NCI-H128 (cell line): ENCODE measurements at regions not wholly inside any gene's neighbourhood (a gene's known extent, or its start where the extent isn't known, plus 50 kb on each side); places are given as distances from the start of the nearest gene placed in this dataset.
"Not testable (repeated sequence)": the region's sequence is repeated elsewhere in the genome, so short reads cannot be mapped to it uniquely, and the experiment has no call there.

Source experiments
- DNase-seq: peaks from one replicate; lab custom pipeline; 2025; ENCODE audit not compliant: unreplicated experiment; lab: John Stamatoyannopoulos, UW

DNA sequence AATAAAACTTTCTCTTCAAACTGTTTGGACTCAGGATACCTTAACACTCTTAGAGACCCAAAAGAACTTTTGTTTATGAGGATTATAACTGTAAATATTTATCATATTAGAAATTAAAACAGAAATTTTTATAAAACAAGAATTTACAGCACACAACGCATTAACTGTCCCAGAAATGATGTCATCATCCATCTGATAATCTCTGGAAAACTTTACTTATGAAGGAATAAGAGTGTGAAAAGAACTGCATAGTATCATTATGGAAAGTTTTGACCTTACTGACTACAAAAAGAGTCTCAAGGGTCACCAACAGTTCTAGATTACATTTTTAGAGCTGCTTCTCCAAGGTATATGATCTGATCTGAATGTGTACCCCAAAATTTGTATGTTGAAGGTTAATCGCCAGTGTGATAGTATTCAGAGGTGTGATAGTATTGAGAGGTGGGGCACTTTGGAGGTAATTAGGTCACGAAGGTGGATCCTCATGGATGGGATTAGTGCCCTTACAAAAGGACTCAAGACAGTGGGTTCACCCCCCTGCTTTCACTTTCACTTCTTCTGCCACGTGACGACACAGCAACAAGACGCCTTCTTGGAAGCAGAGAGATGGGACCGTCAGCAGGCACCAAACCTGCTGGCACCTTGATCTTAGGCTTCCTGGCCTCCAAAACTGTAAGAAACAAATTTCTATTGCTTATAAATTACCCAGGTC is 95.7 kb upstream of the NR5A2 start:
- no peak for DNase-seq

DNA sequence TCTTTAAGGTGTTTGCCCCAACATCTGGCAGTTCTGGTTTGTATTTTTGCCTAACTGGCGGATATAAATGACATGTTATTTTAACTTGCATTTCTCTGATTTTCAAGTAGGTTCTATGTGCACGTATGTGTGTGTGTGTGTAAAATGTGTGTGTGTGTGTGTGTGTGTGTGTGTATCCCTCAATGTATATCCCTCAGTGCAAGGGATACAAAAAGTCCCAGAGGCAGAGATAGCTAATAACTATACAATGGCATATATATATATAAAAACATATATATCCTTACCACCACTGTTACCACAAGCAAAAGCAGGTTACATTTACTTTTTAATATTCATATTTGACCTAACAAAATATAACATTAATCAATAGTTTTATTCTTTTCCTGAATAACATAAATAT is 95.0 kb upstream of the NR5A2 start:
- no peak for DNase-seq

DNA sequence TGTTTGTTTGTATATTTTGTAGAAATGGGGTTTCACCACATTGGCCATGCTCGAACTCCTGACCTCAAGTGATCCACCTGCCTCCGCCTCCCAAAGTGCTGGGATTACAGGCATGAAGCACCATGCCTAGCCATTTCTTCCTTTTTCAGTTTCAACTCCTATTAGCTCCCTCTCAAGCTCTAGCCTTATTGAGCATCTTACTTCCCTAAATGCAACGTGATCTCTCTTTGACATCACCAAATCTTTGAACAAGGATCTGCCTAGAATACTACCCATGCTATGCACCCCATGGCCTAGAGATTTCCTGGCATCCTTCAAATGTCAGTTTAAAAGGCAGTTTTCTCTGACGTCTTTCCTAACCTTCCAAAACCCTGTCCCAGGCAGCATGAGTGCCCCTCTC is 91.1 kb upstream of the NR5A2 start:
- DNase-seq: no peak

DNA sequence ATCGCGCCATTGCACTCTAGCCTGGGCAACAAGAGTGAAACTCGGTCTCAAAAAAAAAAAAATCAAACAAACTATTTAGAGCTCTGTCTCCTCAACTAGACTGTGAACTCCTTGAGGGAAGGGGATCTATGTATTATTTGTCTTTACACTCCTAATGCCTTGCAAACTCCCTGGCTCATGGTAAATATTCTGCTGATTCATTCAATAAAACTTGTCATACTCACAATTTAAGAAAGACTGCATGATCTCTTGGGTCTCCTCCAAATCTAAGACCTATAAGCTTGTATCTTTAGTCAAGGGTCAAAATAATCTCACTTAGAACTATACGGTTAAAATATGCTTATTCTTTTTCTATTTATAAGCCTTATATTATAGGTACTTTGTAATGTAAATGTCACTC is 90.3 kb upstream of the NR5A2 start:
- no peak for DNase-seq

DNA sequence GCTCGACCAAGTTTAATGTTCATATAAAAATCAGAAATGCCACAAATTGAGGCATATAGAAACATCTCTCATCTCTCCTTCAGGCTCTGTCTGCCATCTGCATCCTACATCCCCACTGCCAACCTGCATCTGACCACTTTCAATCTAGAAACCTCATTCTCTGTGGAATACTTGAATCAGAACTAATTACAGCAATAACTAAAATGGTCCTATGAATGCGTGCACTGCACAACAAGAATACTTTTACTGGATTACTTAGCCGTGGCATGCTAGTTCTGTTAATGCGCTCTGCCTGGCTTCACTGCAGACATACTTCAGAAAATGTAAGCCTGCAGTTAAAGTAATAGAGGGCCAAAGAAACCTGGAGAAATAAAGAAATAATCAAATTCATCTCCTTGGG is 89.8 kb upstream of the NR5A2 start:
- no peak for DNase-seq

DNA sequence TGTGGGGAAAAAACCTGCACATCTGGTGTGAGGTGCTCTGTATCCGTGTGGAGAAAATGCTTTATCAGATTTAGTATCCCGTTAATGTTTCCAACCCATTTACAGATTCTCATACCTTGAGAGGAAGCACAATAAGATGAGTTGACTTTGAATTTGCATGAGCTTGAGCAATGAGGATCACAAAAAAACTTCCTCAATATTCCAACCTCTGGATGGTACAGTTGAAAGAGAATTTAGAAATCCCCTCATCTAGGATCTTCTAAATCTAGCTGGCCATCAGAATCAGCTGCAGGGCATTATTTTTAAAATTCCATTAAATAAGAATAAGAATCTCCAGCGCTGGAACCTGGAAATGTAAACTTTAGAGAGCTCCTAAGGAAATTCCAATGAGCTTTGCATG is 82.5 kb upstream of the NR5A2 start:
- DNase-seq: no peak

DNA sequence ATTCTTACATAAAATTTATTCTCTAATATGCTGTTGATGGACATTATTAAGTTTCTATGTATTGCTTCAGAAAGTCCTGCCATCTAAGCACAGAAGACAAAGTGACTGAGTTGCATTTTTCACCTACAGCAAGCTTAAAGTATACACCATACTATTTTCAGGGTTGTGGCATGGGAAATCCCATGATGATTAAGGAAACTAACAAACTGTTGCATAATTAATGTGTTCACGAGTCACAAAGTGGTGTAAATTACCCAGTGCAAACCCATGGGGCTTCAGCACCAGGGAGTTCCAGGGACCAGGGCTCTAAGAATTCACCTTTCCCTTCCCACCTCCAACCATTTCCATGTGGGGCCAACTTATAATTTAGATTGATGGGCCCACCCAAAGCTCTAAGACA is 81.9 kb upstream of the NR5A2 start:
- no peak for DNase-seq

DNA sequence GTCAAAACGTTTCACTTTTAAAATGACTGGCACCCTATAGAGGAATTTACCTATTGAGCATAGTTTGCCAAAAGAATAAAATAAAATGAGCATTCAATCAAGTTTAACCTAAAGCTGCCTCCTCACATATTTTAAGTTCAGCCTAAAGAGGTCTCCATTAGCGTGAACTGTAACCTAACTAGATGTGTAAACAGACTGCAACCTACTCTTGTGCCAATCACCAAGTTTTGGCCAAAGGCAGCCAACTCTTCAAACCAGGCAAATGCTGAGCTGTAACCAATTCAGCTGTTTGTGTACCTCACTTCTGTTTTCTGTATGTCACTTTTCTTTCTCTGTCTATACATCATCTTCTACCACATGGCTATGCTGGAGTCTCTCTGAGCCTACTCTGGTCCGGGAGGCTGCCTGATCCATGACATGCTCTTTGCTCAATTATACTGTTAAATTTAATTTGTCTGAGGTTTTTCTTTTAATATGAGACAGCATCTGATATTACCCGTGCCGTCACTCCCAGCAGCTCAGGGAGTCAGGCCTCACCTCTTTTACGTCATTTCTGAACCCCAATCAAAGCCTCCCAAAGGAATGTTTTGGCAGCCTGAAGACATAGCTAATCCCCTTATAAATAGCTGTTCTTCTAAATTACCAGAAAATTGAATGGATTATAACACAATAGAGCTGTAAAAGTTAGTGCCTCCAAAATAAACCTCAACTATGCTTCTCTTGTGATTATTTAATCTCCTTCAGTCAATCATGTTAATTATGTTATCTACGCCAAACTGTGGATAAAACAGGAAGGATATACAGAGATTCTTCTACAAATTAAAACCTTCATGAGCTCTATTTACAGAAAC is 81.0 kb upstream of the NR5A2 start:
- DNase-seq: no peak

DNA sequence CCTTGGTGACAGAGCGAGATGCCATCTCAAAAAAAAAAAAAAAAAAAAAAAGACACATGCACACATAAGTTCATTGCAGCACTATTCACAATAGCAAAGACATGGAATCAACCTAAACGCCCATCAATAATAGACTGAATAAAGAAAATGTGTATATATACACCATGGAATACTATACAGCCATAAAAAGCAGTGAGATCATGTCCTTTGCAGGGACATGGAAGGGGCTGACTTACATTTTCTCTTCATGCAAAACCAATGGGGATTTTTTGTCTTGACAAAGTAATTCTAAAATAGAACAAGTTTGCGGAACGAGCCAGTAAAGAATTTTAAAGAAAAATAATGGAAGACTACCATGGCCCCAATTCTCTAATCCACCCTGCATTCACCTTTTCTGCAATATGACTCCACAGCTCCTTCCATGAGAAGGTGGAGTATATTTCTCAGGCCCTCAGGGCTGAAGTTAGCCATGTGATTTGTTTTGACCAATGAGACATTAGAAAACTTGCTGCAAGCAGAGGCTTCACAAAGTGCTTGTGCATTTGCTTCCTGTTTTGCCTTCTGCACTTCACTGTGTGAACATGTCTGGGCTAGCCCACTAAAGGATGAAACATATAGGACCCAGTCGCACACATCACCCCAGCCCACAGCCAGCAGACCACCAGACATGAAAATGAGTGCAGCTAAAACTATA is 78.8 kb upstream of the NR5A2 start:
- no peak for DNase-seq

DNA sequence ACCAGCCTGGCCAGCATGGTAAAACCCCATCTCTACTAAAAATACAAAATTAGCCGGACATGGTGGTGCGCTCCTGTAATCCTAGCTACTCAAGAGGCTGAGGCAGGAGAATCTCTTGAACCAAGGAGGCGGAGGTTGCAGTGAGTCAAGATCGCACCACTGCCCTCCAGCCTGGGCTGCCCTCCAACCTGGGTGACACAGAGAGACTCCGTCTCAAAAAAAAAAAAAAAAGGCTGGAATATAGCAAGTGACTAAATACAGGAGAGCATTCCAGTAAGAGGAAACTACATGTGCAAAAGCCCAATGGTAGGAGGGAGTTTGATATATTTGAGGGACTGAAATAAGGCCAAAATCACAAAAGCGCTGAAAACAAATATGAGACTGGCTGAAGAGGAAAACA is 76.5 kb upstream of the NR5A2 start:
- DNase-seq: not testable (repeated sequence)

DNA sequence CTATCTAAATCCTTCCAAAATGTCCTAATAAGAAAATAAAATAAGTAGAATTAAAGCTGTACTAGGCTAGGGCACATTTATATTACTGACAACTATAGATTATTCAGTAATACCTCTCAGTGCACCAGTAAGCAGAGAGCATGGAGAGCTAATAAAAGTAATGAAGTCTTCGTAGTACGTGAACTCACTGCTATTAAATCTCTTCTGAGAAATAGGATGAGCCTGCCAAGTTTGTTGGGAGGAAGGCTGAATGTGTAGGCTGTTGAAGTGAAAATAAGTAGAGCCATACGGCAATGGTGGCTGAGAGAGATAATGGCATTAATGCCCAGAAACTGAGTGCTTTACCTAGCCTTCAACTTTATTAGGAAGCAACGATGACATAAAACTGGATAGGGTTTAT is 73.9 kb upstream of the NR5A2 start:
- DNase-seq: no peak

DNA sequence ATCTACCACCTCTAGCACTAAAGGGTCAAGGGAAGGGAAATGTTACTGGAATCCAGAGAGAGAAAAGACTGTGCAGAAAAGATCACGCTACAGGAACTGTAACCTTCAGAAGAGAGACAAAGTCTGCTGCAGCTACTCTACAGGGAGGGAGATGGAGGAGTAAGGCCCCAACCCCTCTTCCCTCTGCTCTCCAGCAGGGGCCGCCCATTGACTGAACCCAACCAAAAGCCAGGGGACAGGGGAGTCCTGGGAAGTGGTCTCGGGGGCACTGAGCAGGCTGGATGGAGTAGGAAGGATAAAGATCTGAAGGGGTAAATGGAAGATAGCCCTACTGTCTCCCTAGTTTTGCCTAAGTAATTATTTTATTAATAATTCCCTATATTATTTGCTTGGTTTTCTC is 72.8 kb upstream of the NR5A2 start:
- DNase-seq: no peak

DNA sequence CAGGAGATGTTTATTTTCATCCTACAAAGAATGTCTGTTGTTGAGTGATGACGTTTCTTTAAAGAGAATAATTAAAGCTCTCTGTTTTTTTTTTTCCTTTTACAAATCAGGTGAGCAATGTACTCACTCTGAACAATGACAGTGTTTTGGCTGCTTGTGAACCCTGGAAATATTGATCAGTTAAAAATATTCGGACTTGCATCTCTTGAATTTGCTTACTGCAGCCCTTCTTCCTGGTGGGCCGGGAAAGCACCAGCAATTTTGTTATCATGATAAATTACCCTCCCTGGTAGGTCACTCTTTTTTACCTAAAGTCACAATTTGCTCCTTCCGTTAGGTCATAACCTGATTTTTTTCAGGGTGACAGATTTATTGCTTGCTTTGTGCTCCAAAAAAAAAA is 72.3 kb upstream of the NR5A2 start:
- DNase-seq: no peak

DNA sequence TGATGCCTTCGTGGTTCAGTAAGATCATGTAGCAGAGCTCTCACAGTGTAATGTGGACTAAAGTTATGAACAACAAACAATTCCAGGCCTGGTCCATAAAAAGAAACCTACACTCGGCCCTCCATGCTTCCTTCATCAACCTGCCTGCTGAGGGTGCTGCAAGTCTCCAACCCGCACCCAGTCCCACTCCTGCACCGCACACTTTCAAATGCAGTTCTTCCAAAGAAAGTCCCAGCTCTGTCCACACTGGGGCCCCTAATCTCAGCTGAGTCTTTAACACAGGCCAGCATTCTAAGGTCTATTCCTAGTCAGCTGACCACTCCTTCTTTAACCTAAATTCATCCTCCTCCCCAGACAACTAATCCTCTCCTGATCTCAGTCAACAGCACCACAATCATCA is 71.5 kb upstream of the NR5A2 start:
- DNase-seq: no peak

DNA sequence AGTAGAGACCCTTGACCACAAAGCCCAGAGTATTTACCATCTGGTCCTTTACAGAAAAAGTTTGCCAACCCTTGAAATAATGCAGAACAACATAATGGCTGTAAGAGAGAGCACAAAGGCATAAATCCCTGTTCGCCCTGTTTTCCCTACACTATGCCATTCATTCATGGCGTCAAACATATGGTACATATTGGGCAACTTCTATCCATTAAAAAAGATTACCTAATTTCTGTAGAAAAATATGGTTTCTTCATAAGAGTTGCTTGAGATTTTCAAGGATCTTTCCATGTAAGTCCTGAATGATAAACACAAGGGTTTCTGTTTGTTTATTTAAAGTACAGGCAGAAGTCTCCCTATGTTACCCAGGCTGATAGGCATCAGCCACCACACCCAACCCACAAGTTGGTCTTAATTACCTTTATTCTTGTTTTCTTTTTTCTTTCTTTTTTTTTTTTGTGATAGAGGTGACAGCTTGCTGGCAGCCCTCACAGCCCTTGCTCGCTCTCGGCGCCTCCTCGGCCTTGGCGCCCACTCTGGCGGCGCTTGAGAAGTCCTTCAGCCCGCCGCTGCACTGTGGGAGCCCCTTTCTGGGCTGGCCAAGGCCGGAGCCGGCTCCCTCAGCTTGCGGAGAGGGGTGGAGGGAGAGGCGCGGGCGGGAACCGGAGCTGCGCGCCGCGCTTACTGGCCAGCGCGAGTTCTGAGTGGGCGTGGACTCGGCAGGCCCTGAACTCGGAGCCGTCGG is 68.3 kb upstream of the NR5A2 start:
- DNase-seq: no peak

DNA sequence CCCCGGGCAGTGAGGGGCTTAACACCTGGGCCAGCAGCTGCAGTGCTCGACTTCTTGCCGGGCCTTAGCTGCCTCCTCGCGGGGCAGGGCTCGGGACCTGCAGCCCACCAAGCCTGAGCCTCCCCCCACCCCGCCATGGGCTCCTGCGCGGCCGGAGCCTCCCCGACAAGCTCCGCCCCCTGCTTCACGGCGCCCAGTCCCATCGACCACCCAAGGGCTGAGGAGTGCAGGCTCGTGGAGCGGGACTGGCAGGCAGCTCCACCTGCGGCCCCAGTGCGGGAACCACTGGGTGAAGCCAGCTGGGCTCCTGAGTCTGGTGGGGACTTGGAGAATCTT is 67.8 kb upstream of the NR5A2 start:
- DNase-seq: no peak

DNA sequence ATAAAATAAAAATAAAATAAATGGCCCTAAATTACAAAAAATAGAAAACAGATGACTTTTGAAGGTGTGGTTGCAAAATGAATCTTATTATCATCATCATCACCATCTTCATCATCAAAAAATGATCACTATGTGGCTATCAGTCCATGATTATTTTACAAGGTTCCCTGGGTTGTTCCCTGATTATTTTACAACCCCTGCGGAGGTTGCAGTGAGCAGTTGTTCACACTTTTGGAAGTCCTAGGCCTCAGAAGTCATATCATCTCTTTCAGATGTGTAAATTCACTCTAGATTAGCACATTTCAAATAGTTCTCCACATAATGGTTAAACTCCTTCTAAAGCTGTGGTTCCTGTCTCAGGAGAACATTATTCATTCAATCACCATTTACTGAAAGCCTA is 57.4 kb upstream of the NR5A2 start:
- DNase-seq: no peak

DNA sequence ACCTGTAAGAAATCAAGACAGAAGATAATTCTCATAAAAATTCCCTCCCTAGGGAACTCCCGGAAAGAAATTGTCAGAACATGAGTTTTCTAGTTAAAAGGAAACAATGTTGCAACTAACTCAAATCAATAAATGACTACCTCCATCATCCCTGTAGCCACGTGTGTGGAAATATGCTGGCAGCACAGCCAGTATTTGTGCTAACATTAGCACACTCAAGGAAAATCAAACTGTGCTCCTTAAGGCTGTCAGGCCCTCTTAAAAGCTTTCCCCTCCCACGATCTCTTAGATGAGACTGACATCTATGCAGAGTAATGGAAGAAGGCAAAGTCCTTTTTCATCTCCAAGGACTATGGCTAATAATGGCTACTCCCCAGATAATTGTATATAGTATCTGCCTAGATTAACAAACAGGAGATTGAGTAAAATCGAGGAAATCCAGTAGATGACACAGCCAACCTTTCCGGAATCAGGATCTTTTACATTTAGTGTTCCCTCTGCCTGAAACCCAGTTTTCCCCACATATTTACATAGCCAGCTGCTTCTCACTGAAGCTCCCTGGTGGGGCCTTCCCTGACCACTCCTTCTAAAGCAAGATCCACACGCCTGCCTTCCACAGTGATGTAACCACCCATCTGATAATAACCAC is 50.9 kb upstream of the NR5A2 start:
- no peak for DNase-seq
